G401 (cell line): ENCODE measurements at regions not wholly inside any gene's neighbourhood (a gene's known extent, or its start where the extent isn't known, plus 50 kb on each side); places are given as distances from the start of the nearest gene placed in this dataset.

Experiments used
- DNase-seq: peaks from one replicate; pipeline ENCODE4 v3.0.0-alpha.2; 2015; ENCODE audit warnings: low spot score
- in situ Hi-C: cut with HindIII; loops from 2 replicates; pipeline ENCODE4 v1.10.0; 2016; ENCODE audit warnings: low sequenced_read_pairs, mixed read lengths

DNA sequence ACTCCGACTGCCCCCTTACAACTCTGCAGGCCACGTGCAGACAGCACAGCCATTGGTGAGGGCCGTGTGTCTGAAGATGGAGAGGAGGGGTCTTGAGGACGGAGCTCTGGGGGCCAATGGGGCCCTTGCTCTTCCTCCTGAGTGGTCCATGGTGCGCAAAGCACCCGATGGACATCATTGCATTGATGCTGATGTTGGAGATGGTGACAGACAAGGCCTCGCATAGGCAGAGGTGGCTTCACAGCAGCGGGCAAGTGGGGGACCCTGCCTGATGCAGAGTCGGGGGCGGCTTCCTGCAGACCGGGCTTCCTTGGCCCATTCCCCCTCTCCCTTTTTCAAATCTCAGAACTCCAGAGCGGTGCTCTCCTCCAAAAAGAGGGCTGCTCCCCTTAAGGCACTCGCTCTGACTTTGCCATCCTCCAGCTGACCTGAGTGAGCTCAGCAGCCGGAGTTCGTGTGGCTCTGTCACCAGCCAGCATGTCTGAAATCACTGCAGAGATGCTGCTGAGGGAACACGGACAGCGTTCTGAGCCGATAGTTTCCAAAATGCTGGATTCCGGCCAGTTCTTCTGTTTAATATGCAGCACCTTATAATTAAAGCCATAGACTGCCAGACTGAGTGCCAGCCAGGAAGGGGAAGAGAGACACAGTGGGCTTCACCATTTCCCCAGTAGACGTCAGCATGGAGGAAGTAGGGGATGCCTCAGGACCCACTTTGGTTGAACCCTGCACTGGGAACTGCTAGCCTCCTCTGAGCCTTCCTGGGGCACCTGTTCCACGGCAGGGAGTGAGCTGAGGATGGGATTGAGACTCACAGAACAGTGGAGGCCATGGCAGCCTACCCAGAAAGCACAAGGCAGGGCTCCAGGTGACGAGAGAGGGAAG is 278.2 kb downstream of the BRD1 start:
- in situ Hi-C loops = no loop called here
- DNase-seq = no peak

DNA sequence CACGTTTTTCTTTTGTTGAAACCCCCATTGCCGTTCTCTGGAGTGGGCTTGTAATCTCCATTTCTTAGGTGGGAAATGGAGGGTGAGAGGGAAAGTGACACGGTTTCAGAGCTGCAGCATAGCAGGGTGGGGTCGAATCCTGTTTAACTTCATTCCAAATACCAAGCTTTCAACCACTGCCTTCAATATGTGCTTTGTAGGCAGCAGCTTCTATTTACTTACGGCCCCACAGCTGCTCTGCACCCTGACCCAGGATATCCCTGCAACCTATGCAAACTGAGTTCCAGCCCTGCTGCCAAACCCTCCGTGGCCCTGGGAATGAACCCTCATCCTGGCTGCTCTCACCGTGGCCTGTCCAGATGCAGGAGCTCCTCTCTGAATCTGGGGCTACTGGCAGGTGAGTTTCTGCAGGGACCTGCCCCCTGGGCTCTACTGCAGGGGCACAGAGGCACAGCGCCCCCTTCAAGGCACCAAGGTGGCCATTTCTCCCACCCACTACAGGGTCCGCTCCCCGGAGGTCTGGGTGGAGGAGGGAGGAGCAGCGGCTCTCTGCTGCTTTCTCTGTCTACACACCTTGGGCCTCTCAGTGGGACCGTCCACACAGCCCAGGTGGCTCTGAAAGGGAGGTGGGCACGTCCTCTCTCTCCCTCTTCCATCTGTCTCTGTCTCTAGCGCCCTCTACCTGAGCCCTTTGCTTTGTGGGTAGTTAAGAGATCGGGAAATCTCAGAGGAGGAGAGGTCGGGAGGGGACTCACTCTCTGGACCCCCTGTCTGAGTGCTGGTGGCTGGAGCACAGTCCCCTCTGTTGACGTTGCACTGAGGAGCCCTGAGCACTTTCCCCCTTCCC is 279.1 kb downstream of the BRD1 start:
- no peak for DNase-seq
- in situ Hi-C loops = no loop called here

DNA sequence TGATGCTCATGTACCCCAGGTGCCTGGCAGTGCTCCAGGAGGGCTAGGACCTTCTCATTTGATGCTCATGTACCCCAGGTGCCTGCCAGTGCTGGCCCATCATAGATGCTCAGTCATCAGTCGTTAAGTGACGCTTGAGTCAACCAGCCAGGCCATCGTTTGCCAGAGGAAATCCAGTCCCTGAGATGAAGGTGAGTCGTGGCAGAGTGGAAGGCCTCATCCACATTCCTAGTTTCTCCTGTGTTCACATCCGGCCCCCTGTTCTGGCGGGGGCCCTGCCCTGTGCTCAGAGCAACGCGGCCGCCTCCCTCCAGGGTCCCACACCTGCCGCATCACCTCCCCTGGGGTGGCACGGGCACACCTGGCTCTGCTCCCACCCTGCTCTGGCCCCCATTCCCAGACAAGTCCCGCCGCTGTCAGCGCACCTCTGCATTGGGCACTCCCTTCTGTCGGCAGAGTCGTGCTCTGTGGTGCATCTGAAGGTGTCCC is 279.9 kb downstream of the BRD1 start:
- in situ Hi-C loops = no loop called here
- DNase-seq = no peak

DNA sequence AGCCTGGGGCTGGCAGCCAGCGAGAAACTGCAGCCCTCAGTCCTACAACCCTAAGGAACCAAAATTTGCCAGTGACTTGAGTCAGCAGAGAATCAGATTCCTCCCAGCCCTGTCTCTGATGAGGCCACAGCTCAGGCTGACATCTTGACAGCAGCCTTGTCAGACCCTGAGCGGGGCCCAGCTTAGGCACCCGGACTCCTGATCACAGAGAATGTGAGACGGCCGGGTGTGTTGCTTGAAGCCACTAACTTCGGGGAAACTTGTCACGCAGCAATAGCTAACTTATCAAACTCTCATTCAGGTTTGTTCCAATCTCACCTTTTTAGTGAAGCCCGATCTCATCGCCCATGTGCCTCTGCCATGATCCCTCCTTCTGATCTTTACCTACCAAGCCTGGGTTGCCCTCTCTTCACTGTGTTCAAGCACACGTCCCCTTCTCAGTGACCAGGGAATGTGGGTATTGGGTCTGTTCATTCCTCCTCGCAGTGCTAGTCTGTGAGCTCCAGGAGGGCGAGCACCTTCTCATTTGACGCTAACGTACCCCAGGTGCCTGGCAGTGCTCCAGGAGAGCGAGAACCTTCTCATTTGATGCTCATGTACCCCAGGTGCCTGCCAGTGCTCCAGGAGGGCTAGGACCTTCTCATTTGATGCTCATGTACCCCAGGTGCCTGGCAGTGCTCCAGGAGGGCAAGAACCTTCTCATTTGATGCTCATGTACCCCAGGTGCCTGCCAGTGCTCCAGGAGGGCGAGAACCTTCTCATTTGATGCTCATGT is 280.7 kb downstream of the BRD1 start:
- in situ Hi-C loops = no loop called here
- no peak for DNase-seq

DNA sequence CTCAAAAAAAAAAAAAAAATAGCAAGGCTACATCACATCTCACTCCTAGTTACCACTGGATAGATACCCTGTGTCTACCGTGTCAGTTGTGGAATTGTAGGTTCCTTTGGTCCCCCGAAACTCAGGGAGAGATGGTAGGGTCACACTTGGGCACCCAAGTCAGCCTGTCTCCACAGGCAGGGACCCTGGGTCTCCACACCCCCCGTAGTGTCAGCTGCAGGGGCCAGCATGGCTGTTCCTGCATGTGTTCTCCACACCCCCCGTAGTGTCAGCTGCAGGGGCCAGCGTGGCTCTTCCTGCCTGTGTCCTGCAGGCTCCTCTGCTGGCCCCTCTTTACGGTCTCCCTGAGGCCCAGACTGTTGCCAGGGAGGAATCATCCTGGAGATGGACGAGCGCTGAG is 282.1 kb downstream of the BRD1 start:
- DNase-seq = no peak
- in situ Hi-C loops = no loop called here

DNA sequence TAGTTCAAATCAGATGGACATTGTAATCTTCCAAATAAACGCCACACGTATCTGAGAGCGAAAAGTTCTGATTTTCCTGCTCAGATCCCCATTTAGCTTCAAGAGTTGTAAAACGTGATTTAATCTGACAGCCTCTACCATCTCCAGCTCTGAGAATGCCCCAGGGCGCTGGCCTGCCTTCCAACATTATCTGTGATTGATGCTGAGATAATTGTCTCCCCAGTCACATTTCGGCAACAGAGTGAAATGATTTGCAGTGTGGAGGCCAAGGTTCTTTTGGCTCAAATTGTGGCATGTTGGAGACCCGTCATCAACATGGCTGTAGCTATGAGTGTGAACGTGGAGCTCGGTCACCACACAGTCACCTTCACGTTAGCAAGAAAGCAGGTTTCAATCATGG is 283.4 kb downstream of the BRD1 start:
- peak; percentile 52 for DNase-seq
- in situ Hi-C loops = no loop called here

DNA sequence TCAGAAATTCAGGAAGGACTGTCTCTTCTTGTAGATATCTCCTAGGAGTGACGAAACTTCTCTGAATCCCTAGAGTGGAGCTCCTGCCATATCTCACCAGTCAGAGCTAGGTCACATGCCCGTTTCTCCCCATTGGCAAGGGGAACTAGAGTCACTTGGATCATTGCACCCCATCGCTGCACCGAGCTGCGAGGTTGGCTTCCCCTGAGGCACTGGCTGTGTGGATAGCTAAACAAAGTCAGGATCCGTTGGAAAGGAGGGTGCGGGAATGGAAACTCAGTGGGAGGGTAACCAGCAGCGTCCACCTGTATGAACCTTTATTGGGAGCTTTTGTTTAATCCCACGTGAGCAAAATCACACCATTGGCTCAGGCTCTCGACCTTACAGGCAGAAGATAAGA is 283.8 kb downstream of the BRD1 start:
- no peak for DNase-seq
- in situ Hi-C loops = no loop called here

GRCh38 chr22:49541693-49542230 is 285.9 kb downstream of the BRD1 start:
- in situ Hi-C loops = no loop called here
- no peak for DNase-seq

- DNase-seq = no peak
- in situ Hi-C loops = no loop called here
These were observed 286.6 kb downstream of the BRD1 start for GRCh38 chr22:49540913-49541692.

DNA sequence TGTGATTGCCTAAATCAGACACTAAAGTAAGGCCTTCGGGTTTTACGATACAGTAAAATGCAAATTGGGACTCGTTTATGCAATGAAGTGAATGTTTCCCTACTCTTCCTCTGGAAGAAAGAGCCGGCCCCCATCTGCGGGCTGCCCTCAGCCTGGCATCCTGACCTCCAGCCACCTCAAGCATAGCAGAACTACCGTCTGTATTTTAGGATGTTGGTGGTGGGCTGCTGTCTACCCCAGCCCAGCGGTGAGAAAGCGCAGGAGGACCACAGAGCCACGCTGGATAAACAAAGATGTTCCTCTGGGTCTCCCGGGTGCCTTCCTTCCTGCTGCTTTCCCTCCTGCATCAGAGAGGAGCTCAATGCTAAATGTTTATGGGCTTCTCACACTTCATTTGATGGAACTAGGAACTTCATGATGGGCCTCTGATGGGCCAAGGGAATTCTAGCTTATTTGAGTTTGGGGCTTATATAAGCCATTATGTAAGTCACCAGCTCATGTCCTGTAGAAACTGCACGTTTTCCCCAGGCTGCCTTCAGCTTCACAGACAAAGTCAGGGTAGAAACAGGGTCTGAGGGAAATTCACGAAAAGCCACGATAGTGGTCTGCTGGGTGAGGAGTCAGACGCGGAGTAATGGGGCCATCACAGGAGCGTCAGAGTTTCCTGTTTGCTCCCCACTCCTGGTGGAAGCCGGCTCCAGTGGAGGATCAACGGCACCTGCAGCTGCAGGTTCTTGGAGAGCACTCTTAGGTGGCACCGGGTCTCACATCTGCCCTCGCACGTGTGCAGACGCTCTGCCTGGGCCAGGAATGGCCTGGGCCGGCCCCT is 287.4 kb downstream of the BRD1 start:
- no peak for DNase-seq
- in situ Hi-C loops = no loop called here

DNA sequence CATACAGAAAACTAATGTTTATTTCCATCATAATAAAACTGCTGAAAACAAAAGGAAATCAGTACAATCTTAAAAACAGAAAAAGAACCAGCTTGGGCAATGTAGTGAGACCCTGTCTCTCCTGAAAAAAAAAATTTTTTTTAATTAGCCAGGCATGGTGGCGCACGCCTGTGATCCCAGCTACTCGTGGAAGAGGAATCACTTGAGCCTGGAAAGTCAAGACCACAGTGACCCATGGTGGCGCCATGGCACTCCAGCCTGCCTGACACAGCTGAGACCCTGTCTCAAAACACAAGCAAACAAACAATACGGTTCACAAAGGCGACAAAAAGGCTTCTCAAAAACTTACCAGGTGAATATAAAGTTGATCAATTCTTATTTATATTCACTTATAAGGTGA is 289.7 kb downstream of the BRD1 start:
- in situ Hi-C loops = no loop called here
- no peak for DNase-seq

GRCh38 chr22:49536571-49537131 is 291.0 kb downstream of the BRD1 start:
- DNase-seq = no peak
- in situ Hi-C loops = no loop called here

GRCh38 chr22:49535527-49536125 is 292.0 kb downstream of the BRD1 start:
- DNase-seq = no peak
- in situ Hi-C loops = no loop called here

- no peak for DNase-seq
These were observed 292.5 kb downstream of the BRD1 start for GRCh38 chr22:49535126-49535525.

GRCh38 chr22:49534386-49534785 is 293.3 kb downstream of the BRD1 start:
- DNase-seq = no peak
- in situ Hi-C loops = no loop called here

More at GRCh38 chr22:49535126-49535525, 292.5 kb downstream of the BRD1 start:
- in situ Hi-C loops = no loop called here

DNA sequence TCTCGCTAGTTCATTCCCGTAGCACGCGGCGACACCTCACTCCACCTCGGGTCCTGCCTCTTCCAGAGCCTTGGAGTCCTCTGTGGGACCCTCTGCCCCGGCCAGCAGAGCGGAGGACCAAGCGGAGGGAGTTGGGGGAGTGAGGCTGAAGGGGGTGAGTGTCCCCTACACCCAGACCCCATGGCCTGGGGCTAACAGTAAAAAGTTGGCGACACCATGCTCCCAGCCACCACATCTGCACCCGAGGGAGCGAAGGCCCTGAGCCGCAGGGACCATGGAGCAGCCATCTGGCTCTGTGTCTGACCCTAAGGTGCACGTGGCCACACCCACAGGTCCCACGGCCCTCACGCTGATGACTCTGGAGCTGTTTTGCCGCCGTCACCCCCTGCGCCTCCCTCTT is 293.8 kb downstream of the BRD1 start:
- in situ Hi-C loops = no loop called here
- no peak for DNase-seq
